ENCODE measurements at regions not wholly inside any gene's neighbourhood (a gene's known extent, or its start where the extent isn't known, plus 50 kb on each side); places are given as distances from the start of the nearest gene placed in this dataset.

- no peak for TF ChIP-seq POLR2AphosphoS5 (IDR thresholded peaks at IDR 0.05; ENCODE audit: low read depth, low read length)
- TF ChIP-seq YY1 (IDR thresholded peaks at IDR 0.05; ENCODE audit: low read depth, low read length), result no peak
- no peak for TF ChIP-seq HDAC6 (IDR thresholded peaks at IDR 0.05; ENCODE audit: low read depth, low read length)
- no peak for TF ChIP-seq GTF2F1 (IDR thresholded peaks at IDR 0.05; ENCODE audit: borderline replicate concordance, low read depth, low read length)
- TF ChIP-seq, protein P1, sequence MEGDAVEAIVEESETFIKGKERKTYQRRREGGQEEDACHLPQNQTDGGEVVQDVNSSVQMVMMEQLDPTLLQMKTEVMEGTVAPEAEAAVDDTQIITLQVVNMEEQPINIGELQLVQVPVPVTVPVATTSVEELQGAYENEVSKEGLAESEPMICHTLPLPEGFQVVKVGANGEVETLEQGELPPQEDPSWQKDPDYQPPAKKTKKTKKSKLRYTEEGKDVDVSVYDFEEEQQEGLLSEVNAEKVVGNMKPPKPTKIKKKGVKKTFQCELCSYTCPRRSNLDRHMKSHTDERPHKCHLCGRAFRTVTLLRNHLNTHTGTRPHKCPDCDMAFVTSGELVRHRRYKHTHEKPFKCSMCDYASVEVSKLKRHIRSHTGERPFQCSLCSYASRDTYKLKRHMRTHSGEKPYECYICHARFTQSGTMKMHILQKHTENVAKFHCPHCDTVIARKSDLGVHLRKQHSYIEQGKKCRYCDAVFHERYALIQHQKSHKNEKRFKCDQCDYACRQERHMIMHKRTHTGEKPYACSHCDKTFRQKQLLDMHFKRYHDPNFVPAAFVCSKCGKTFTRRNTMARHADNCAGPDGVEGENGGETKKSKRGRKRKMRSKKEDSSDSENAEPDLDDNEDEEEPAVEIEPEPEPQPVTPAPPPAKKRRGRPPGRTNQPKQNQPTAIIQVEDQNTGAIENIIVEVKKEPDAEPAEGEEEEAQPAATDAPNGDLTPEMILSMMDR (IDR thresholded peaks at IDR 0.05; ENCODE audit: control extremely low read depth in 1 of 3, insufficient read depth in 1 of 3, low read depth in 1 of 3, low read length in 3 of 3), result no peak
- no peak for TF ChIP-seq TCF12 (IDR thresholded peaks at IDR 0.05; ENCODE audit: low read depth, low read length)
Measured at GRCh38 chr9:27836661-27837401, 263.6 kb upstream of the C9orf72 start (continued).
